HG03354 (cell line): ENCODE measurements at regions not wholly inside any gene's neighbourhood (a gene's known extent, or its start where the extent isn't known, plus 50 kb on each side); places are given as distances from the start of the nearest gene placed in this dataset.
"Not testable (repeated sequence)": the region's sequence is repeated elsewhere in the genome, so short reads cannot be mapped to it uniquely, and the experiment has no call there.

Experiments used
- ATAC-seq: cut with Tn5 transposase; IDR thresholded peaks from one replicate; pipeline ENCODE4 v1.9.1; 2021; ENCODE audit warnings: mild to moderate bottlenecking; ENCODE audit not compliant: unreplicated experiment, poor library complexity, severe bottlenecking

DNA sequence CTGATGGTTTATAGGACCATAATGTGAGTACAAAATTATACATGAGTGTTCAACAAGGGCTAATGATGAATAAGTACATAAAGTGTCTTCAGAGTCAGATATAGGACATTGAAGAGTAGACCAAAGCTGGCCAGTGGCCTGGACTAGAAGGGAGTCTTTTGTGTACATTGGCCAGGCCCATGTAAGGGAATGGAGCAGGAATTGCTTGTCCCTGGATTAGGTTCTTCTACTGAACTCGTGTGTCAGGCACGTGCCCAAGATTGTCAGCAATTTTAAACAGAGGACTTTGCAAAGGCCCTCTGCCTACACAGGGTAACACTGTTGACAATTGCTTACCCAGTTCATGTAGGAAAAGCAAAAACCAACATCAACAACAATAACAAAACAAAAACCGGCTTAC, 196.0 kb upstream of the SEL1L start:
- ATAC-seq = no peak

DNA sequence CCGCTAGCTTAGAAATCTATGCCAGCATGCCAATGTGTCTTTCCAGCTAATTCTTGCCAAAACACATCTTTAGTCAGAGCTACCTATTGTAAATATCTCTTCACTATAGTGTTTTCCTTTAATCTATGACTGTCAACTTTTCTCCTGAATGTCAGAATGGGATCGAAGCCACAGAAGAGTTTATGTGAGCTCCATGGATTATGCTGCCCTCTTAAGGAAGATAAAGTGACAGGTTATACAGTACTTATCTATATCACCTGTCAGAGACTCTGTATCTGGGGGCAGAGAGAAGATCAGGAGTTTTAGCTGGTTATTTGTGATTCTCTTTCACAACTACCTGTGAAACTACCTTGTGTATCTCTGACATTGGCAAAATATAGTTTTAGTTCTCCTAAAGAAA, 204.3 kb upstream of the SEL1L start:
- no peak for ATAC-seq

DNA sequence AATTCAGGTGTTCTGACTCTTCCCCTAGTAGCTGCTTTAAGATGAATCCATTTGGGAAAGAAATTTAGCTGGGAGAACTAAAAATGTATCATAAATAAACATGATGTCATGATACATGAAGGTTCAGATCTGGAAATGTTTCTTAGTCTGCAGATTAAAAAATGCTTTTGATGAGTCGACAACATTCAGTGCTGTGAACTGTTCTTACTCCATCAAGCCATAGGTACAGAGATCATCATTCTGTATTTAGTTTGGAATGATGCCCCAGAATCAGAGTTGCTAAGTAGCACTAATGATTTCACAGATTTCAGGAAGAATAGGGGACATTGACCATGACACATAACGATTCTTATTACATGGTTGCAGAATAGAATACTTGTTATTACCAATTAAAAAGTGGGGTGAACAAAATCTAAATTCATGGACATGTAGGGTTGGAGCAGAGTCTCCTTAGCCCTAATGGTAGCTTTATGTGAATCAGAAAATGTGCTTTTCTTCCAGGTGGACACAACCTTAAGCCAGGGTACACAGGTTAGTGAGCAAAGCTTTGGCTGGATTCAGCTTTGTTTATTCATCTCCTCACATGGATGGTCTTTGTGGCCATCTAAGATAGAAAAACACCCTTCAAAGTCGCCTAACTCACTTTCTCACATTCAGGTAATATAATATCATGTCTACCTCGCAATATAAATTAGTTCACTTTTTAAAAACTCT, 205.4 kb upstream of the SEL1L start:
- ATAC-seq = no peak

DNA sequence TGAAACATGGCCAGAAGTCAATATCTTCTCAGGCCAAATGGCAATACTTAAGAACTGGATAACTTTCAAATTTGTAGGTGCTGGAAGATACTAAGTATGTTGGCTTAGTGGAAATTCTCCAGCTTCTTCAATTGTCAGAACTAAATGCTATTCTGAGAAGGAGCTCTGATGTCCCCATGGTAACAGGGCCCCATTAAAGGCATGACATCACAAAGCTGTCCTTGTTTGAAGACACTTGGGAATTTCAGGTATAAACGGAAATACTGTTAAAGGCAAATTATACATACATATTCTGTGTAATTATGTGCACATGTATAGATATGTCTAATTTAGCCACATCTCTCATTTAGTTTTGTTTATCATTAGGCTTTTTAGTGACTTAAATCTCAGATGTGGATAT, 210.0 kb upstream of the SEL1L start:
- ATAC-seq = no peak

DNA sequence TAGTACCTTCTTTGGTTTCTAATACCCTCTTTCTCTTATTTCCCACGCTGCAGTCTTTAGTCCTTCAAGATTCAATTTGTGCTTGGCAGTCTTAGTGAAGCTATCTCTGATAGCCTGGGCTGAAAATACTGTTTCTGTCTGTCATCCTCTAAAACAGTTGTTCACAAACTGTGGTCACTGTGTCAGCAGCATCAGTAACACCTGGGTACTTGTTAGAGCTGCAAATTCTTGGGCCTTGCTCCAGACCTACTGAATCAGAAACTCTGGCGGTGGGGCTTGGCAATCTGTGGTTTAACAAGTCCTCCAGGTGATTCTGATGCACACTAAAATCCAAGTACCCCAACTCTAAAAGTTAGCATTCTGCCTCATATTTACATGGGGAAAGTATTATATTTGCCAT, 217.5 kb upstream of the SEL1L start:
- ATAC-seq = no peak

DNA sequence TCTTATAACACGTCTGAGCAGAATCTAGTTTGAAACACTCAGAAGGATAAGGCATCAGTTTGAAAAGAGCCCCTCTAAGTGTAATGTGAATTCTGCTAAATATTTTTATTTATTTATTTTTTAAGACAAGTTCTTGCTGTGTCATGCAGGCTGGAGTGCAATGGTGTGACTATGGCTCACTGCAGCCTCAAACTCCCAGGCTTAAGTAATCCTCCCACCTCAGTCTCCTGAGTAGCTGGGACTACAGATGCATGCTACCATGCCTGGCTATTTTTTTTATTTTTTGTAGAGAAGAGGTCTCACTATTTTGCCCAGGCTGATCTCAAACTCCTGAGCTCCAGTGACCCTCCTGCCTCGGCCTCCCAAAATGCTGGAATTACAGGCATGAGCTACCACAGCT, 225.9 kb upstream of the SEL1L start:
- ATAC-seq = no peak

DNA sequence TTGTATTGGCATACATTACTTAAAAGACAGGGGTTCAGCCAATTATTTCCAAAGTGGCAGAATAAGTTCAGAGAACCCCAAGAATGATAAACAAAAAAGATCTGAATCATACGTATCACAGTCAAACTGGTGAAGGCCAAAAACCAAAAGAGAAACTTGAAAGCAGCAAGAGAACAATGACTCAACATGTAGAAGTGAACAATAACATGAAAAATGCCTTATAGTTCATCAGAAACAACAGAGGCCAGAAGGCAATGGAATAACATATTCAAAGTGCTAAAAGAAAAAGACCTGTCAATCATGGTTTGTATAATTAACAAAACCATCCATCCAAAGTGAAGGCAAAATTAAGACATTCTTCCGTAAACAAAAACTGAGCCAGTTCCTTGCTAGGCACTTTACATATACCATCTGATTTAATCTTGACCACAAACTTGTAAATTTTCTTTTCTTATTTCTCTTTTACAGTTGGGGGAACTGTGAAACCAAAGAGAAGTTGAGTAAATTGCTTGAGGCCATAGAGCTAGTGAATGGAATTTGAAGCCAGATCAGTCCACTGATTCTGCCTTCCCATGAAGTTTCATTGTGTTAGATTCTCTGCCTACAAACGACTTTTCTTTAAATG, 232.1 kb upstream of the SEL1L start:
- ATAC-seq = no peak

DNA sequence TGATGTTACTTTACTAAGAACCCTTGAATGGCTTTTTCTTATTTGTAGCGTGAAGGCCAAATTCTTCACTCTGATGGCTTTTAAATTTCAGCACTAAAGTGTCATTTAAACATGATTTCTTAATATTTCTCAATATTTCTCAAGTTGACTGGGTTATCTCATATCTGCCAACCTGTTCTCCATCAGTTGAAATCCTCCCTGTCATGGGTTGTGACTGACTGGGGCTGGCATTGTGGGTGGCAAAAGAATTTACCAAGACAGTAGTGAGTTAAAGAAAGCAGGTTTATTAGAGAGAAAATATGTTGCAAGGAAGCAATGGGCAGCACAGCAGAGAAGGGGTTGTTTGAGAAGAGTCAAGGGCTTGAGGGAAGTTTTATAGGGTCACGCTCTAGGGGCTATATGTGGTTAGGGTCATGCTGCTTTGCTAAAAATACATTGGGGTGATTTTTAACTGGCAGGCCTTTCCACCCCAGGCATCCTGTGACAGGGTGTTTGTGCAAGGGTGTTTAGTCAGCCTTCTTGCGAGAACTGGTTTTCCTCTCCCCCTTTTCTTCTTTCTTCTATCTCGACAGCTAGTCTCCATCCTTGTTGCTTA, 232.8 kb upstream of the SEL1L start:
- ATAC-seq = no peak

DNA sequence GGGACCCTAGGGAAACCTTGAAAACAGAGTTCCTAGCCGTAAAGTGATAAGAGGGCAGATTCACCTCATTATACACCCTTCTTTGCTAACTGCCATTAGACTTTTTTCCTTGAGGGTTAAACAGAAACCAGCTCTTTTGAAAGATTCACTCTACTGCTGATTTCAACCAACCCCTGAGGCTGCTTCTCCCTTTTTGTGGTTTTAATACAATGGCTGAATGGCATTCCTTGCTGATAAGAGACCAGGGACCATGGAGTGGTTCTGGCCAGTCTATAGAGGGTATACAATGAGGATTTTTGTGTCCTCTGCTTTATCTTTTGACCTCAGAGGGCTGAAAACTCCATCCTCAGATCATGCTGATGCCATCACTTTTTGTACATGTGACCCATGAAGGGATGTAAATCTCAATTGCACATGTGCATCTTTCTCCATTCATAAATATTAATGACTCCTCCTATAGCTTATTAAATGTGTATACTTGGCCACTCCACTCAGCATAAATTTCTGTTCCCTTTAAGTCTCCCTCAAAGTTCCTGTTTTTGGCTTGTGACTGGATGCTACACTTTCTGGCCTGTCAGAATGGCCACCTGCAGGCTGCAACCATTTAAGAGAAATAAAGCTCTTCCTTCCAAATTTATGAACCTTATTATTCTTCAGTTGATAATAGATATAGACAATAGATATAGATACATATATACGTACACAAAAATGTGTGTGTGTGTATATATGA, 233.8 kb upstream of the SEL1L start:
- no peak for ATAC-seq

DNA sequence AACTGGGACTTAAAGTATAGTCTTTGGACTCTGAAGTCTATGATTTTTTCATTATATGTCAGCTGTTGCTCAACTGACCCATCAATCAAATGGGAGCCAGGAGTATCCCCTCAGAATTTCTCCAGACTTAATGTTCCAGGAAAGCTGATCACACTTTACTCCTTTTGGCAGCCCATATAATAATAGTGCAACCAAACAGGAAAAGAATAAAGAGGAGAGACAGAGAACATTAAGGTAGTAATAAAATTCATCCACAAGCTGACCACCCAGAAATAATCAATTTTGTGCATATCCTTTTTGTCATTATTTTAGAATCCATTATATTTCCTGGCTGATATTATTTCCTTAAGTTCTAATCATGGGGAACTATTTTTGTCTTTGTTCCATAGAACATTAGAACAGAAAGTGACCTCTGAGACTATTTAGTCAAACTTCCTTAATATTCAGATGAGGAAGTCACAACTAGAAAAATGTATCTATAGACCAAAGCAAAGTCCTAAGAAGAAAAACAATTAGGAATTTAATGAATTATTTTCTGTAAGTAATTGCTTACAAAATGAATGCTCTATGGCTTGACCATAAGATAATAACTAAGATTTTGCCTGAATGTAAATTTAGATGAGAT, 238.1 kb upstream of the SEL1L start:
- no peak for ATAC-seq

DNA sequence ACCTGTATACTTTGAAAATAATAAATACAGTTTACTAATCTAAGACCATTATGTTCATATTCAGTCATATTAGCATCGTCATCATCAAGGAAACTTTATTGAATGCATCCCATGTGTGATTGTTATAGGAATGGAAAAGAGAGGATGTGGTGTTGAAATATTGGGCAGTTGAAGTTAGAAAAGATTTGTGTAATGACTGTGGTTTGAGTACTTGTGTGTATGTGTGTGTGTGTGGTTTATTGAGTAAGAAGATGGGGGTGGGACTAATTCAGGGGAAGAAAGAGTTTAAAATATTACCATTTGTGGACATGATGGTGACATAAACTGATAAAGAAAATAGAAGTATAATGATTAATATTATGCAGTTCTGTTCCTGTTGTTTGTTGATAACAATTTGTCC, 238.7 kb upstream of the SEL1L start:
- ATAC-seq = no peak

DNA sequence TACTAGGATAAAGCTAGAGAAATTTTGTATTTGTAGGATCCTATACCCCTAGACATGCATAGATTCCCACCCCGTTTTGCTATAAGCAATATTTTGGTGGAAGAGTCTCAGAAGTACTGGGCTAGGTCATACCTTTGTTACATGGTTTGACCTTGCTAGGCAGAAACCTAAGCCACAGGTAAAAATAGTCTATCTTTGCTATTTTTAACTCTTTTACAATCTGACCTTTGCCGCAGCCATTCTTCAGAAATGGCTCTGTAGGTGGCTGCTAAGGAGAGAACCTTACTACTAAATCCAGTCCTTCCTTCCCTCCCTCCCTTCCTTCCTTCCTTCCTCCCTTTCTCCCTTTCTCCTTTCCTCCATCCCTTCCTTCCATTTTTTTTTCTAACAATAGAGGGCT, 242.9 kb upstream of the SEL1L start:
- ATAC-seq = no peak

DNA sequence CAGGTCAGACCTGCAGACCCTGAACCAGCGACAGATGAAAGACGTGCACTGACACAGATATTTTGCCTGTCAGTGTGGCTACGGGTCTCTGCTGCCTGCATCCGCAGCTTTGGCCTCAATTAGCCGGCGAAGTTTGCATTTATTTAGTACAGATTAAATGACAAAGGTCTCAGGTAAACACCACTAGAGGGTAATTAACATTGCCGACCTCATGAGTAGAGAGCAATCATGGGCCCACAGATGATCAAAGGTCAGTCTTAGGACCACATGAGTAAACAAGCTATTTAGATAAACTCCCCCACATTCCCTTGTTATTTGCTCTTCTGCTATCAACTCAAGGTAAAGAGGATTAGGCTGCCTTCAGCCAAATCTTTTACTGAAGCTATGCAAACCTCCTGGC, 248.1 kb upstream of the SEL1L start:
- ATAC-seq = not testable (repeated sequence)

DNA sequence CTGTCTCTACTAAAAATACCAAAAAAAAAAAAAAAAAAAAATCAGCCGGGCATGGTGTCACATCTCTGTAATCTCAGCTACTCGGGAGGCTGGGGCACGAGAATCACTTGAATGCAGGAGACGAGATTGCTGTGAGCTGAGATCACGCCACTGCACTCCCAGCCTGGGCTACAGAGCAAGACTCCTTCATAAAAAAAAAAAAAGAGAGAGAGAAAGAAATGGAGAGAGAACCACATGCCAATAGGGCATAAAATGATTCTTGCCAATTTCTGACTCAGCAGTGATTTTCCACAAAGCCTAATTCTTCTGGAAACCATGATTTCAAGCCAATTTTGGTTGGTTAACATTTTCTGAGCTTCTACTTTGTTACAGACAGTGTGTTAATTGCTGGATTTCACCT, 250.4 kb upstream of the SEL1L start:
- ATAC-seq = no peak

DNA sequence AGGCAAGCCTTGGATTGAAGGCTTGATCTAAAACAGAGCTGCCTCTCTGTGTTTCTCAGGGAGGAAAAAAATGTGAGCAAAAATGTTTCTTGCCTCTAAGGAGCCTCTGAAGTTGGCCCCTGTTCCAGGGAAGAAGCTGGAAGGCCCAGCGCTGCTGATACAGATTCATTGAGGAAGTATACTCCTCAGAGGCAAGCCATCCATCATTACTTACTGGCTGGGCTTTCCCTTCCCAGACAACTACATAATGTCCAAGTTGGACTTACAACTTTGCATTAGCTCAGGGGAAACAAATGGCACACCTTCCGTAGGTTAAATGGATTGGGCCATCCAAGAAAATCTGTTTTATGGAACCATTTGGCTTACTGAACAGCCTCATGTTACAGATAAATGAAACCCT, 263.7 kb upstream of the SEL1L start:
- no peak for ATAC-seq

DNA sequence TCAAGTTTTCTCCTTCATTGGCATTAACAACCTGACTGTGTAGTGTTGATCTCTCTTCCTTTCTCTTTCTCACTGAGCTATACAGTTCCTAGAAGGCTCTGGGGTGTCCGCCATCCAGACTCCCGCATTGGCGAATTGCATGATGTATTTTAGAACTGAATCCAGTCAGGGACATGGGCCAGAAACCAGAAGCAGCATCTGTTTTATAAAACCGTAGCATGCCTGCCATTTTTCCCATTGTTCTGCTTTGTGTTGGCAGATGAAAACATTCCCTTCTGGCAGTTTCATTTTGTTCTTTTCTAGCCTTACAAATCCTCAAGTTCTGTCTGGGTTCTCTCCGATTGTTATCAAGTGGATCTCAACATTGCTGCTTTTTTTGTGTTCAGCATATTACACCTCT, 268.3 kb upstream of the SEL1L start:
- no peak for ATAC-seq

DNA sequence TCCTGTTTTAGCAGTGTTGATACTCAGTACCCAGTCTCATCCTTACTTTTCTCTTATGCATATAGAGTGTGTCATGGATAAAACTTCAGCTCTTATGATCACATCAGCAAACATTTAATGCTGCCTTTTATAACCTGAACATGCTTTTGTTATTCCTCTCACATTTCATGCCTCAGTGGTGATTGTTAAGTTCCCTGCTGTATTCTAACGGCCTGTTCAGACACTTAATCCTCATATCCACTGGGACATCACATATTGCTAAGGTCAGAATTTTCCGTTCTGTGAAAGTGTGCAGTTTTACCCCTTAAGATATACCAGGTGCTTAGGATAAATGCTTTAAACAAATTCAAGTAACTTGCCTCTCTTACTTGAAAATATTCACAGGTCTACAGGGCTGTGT, 268.7 kb upstream of the SEL1L start:
- ATAC-seq = no peak

DNA sequence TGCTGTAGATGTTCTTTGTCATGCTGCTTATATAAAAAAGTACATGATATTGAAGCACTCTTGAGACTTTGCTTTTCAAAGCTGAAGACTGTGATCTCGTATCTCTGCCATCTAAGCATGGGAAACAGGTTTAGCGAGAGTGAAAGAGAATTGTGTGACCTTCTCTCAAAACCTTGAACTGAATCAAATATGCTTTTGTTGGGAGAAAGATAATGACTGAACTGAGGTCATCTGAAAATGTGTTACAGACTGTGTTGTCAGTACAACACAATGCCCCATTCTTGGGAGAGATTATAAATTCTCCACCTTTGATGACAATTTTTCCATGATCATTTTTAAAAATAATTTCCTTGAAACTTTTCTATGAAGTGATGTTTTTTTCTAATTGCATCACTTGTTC, 272.1 kb upstream of the SEL1L start:
- no peak for ATAC-seq

DNA sequence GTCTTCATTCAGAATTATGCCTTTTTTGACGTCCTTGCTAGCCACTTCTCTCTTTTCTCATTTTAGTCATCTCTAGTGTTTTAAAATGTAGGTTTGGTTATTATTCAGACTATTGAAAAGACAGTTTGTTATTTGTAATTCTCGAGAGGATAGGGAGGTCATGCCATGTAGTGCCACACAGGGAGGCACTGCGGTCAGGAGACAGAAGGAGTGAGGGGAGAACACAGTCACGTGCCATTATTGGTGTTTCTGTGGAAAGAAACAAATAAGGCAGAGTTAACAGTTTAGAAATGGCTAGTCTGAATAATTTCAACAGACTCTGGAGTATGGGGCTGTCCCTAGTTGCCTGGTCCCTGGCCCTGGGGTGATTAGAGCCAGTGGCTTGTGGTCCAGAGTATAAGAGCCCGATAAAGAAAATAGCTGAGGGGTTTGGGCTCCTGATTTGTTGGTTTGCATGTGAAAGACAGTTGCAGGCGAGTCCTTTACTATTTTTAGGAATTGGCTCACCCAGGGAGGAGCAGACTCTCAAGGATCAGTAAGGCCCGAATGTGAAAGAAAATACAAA, 278.1 kb upstream of the SEL1L start:
- ATAC-seq = no peak

DNA sequence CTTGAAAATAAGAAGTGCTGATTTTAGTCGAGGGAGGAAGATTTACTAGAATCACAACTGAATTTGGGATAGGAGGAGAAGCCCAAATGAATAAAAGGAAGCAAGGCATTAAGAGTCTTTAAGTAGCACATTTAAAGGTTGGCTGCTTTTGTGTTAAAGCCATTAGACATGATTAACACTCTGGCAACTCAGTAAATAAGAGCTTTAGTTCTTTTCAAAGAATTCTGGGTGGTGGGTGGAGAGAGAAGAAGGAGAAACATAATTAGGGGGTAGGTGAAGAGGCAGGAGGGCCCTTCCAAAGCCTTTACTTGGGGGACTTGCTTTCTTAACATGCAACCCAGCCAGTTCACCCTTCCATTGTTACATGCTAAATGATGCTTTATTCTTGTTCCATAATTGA, 284.6 kb upstream of the SEL1L start:
- ATAC-seq = no peak
